Upper lobe of right lung (tissue), 1 donor: ENCODE measurements at regions not wholly inside any gene's neighbourhood (a gene's known extent, or its start where the extent isn't known, plus 50 kb on each side); places are given as distances from the start of the nearest gene placed in this dataset.

Experiments
- ATAC-seq: fragments of 200-7000 bp; cut with Tn5 transposase; one replicate; pipeline ENCODE4 v1.9.1; 2020; ENCODE audit warnings: mild to moderate bottlenecking, moderate library complexity
- DNase-seq: peaks from one replicate; pipeline ENCODE4 v3.0.0-alpha.2; 2020
- H3K27ac ChIP-seq: fragments of 200-600 bp; one replicate; pipeline ENCODE4 v1.8.0; 2022
- H3K27me3 ChIP-seq: fragments of 200-600 bp; one replicate; pipeline ENCODE4 v1.8.0; 2022; ENCODE audit warnings: mild to moderate bottlenecking
- H3K36me3 ChIP-seq: fragments of 200-600 bp; one replicate; pipeline ENCODE4 v1.8.0; 2022
- H3K4me1 ChIP-seq: fragments of 200-600 bp; one replicate; pipeline ENCODE4 v1.8.0; 2022
- H3K4me3 ChIP-seq: fragments of 200-600 bp; one replicate; pipeline ENCODE4 v1.8.0; 2022; ENCODE audit warnings: mild to moderate bottlenecking
- H3K9me3 ChIP-seq: fragments of 200-600 bp; one replicate; pipeline ENCODE4 v1.8.0; 2022
- intact Hi-C: fragments of 100-400 bp; cut with DNase I; formaldehyde crosslinking; loops from one replicate; pipeline ENCODE4 v1.11.0; 2022
- TF ChIP-seq, protein P1 (sequence below): fragments of 200-600 bp; IDR thresholded peaks from one replicate; pipeline ENCODE4 v1.8.0; 2022; ENCODE audit warnings: antibody characterized with exemption
- donor health status: DM: no; HTN: yes; CAD: no; lungs with severe emphysema.

GRCh38 chr12:32039347-32039746 is 67.3 kb upstream of the BICD1 start:
- H3K27ac ChIP-seq = no peak overlapping the region
- DNase-seq = no peak
- peaks cover 10% of the 10 kb centered on the region for H3K9me3 ChIP-seq
- no peaks in the 10 kb centered on the region for H3K27me3 ChIP-seq
- no peaks in the 10 kb centered on the region for H3K36me3 ChIP-seq
- TF ChIP-seq, protein P1, sequence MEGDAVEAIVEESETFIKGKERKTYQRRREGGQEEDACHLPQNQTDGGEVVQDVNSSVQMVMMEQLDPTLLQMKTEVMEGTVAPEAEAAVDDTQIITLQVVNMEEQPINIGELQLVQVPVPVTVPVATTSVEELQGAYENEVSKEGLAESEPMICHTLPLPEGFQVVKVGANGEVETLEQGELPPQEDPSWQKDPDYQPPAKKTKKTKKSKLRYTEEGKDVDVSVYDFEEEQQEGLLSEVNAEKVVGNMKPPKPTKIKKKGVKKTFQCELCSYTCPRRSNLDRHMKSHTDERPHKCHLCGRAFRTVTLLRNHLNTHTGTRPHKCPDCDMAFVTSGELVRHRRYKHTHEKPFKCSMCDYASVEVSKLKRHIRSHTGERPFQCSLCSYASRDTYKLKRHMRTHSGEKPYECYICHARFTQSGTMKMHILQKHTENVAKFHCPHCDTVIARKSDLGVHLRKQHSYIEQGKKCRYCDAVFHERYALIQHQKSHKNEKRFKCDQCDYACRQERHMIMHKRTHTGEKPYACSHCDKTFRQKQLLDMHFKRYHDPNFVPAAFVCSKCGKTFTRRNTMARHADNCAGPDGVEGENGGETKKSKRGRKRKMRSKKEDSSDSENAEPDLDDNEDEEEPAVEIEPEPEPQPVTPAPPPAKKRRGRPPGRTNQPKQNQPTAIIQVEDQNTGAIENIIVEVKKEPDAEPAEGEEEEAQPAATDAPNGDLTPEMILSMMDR = no peak
- ATAC-seq = no peak
- H3K4me3 ChIP-seq = no peak overlapping the region
- intact Hi-C loops = no loop called here
- H3K4me1 ChIP-seq = no peaks in the 10 kb centered on the region

DNA sequence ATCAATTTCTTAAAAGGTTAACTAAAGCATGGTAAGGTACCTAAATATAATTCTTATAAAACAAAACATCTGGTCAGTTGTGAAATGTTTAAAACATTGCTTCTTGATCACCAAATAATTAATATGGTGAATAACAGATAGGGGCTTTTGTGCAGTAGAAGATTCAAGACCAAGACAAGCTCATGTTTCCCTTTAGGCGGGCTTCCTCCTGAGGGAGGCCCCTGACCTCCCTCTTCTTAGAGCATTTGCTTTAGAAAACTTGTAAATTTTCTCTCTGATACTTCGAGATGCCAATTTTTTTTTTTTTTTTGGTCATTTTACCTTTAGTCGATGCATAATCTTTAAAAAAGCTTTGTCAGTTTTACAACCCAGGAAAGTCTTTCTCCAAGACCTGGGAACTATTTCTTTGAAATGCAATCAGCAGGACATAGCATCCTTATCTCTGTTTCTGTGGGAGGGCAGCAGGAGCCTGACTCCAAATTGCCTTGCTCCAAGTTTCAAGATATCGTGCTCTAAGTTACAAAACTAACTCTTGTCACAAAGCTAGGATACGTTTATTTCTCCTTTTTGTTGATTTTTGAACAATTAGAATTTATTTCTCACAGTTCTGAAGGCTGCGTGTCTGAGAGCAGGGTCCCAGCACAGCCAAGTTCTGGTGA is 66.6 kb upstream of the BICD1 start:
- Histone ChIP-seq H3K4me1 (no peaks in the 10 kb centered on the region), H3K36me3 (no peaks in the 10 kb centered on the region), H3K4me3 (no peak overlapping the region), H3K9me3 (peaks cover 15% of the 10 kb centered on the region), H3K27ac (no peak overlapping the region), H3K27me3 (no peaks in the 10 kb centered on the region)
- no peak for DNase-seq
- no peak for ATAC-seq
- intact Hi-C loops = no loop called here
- TF ChIP-seq, protein P1 = no peak

DNA sequence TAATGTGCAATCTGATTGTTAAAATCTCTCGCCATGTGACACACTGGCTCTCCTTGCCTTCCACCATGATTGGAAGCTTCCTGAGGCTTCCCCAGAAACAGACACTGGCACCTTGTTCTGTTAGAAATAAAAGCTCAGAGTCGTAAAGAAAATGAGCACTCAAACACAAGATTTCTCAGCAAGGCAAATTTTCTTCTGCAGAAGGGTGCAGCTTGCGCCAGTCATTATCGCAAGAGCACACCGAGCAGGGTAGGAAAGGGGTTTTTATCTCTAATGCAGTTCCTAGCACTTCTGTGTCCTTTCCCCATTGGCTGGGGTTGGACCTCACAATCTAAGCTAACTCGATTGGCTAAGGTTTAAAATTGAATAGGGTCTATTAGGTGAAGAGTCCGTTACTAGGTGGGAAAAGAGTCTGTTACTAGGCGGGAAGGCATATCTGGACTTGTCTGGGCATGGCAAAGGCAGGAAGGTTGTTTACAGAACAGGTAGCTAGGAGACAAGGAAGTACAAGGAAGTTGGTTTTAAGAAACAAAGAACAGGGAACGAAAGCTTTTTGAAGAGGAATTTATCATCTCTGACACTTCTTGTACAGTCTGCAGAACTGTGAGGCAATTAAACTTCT is 62.6 kb upstream of the BICD1 start:
- Histone ChIP-seq H3K27ac (no peak overlapping the region), H3K4me3 (no peak overlapping the region), H3K9me3 (peaks cover 15% of the 10 kb centered on the region), H3K36me3 (no peaks in the 10 kb centered on the region), H3K27me3 (no peaks in the 10 kb centered on the region), H3K4me1 (no peaks in the 10 kb centered on the region)
- ATAC-seq = no peak
- no peak for DNase-seq
- TF ChIP-seq, protein P1 = no peak
- intact Hi-C loops = no loop called here

DNA sequence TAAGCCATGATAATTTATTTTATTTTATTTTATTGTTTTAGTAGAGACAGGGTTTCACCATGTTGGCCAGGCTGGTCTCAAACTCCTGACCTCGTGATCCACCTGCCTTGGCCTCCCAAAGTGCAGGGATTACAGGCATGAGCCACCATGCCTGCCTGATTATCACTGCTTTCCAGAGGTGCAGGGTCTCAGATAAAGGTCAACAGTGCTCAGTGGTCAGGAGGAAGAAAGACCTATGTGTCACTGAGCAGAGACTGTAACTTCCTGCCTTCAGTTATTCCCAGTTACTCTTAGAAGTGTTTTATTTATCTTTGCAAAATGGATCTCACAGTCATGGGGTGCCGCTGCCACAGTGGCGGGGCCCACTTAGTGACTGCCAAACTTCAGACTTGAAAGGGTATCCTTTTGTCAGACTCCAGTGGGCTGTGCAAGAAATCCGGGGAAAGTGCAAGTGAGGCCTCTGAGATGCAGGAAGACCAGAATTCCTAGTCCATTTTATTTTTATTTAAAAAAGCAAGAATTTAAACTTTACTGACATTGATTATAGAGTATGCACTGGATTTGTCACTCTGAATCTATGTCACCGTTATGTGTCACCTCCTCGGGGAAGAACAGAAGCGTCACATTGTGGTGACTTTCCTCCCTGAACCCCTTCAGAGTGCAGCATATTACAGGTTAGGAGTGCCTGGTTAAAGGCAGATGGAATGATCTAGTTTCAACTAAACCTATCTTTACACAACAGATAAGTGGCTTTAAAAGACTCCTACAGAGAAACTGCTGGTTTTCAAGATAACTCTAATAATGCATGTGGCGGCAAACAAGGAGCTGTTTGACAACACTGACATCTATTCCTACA is 59.1 kb upstream of the BICD1 start:
- peaks cover 15% of the 10 kb centered on the region for H3K9me3 ChIP-seq
- intact Hi-C loops = no loop called here
- no peaks in the 10 kb centered on the region for H3K27me3 ChIP-seq
- ATAC-seq (no peak), DNase-seq (no peak)
- H3K4me3 ChIP-seq = no peak overlapping the region
- TF ChIP-seq, protein P1 = no peak
- H3K4me1 ChIP-seq = no peaks in the 10 kb centered on the region
- H3K27ac ChIP-seq = no peak overlapping the region
- H3K36me3 ChIP-seq = no peaks in the 10 kb centered on the region

DNA sequence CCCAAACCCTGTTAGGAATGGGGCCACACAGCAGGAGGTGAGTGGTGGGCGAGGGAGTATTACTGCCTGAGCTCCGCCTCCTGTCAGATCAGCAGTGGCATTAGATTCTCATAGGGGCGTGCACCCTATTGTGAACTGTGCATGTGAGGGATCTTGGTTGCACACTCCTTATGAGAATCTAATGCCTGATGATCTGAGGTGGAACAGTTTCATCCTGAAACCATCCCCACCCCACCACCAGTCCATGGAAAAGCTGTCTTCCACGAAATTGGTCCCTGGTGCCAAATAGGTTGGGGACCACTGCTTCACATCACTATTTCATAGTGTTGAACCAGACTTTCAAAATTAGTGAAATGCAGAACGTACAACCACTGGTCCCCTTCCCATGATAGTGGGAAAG is 57.9 kb upstream of the BICD1 start:
- no peak for ATAC-seq
- intact Hi-C loops = no loop called here
- H3K36me3 ChIP-seq = no peaks in the 10 kb centered on the region
- no peak for DNase-seq
- TF ChIP-seq, protein P1 = no peak
- no peaks in the 10 kb centered on the region for H3K4me1 ChIP-seq
- no peaks in the 10 kb centered on the region for H3K27me3 ChIP-seq
- peaks cover 9% of the 10 kb centered on the region for H3K9me3 ChIP-seq
- no peak overlapping the region for H3K4me3 ChIP-seq
- no peak overlapping the region for H3K27ac ChIP-seq
